ENCODE measurements at regions not wholly inside any gene's neighbourhood (a gene's known extent, or its start where the extent isn't known, plus 50 kb on each side); places are given as distances from the start of the nearest gene placed in this dataset.

DNA sequence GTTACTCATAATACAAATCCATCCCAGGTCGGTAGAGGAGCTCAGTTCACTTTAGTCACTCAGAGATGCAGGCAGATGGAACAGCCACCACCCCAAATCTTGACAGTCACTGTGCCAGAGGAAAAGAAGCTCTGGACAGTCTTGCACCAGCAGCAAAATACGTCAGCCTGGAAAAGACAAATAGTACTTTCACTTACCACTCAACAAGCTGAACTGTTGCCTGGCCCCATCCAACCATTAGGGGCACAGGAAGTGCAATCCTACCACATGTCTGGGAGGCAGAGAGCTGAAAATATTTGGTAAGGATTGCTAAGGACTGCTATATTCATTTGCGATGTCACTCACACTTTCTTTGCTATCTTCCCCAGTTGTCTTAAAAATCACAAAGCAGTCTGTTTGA is 239.1 kb upstream of the TOX3 start:
- TF ChIP-seq, protein P1, sequence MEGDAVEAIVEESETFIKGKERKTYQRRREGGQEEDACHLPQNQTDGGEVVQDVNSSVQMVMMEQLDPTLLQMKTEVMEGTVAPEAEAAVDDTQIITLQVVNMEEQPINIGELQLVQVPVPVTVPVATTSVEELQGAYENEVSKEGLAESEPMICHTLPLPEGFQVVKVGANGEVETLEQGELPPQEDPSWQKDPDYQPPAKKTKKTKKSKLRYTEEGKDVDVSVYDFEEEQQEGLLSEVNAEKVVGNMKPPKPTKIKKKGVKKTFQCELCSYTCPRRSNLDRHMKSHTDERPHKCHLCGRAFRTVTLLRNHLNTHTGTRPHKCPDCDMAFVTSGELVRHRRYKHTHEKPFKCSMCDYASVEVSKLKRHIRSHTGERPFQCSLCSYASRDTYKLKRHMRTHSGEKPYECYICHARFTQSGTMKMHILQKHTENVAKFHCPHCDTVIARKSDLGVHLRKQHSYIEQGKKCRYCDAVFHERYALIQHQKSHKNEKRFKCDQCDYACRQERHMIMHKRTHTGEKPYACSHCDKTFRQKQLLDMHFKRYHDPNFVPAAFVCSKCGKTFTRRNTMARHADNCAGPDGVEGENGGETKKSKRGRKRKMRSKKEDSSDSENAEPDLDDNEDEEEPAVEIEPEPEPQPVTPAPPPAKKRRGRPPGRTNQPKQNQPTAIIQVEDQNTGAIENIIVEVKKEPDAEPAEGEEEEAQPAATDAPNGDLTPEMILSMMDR (IDR thresholded peaks at IDR 0.05; ENCODE audit: insufficient read depth, low read length), result no peak
- no peak for DNase-seq (ENCODE audit: low read depth)
- H3K4me3 ChIP-seq (ENCODE audit: low read depth, low read length), result no peak overlapping the region

DNA sequence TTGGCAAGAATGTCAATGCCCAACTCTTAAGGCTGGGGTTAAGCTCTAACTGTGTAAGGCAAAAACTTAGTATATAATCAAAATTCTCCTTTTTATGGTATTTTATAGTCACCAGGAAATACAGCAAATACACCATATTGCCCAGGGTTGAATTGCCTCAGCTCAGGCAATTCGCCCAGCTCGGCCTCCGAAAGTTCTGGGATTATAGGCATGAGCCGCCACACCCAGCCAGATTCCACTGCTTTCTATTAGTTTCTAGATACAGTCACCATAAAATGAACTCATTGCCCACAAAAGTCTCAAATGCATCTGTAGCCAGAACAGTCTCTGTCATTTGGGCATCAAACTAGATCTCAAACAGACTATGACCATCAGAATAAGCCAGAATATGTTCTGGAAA is 238.7 kb upstream of the TOX3 start:
- no peak overlapping the region for H3K4me3 ChIP-seq (ENCODE audit: low read depth, low read length)
- TF ChIP-seq, protein P1 (IDR thresholded peaks at IDR 0.05; ENCODE audit: insufficient read depth, low read length), result no peak
- no peak for DNase-seq (ENCODE audit: low read depth)

DNA sequence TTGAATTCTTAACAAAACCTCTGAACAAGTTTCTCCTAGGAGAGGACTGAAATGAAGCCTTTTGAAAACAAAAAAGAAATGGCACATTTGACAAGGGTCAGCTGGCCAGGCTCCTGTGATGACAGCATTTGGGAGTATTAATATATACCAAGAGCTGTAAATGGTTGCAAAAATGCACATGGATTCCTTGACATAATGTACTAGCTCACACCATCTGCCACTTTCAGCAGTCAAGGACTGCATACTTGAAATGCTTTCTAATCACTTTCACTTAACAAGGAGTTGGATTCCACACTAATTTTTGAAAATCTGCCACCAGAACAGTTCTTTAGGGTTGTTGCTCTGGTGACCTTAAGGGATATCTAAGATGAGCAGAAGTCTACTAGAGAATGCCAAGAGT is 236.7 kb upstream of the TOX3 start:
- no peak for DNase-seq (ENCODE audit: low read depth)
- no peak overlapping the region for H3K4me3 ChIP-seq (ENCODE audit: low read depth, low read length)
- TF ChIP-seq, protein P1 (IDR thresholded peaks at IDR 0.05; ENCODE audit: insufficient read depth, low read length), result no peak

DNA sequence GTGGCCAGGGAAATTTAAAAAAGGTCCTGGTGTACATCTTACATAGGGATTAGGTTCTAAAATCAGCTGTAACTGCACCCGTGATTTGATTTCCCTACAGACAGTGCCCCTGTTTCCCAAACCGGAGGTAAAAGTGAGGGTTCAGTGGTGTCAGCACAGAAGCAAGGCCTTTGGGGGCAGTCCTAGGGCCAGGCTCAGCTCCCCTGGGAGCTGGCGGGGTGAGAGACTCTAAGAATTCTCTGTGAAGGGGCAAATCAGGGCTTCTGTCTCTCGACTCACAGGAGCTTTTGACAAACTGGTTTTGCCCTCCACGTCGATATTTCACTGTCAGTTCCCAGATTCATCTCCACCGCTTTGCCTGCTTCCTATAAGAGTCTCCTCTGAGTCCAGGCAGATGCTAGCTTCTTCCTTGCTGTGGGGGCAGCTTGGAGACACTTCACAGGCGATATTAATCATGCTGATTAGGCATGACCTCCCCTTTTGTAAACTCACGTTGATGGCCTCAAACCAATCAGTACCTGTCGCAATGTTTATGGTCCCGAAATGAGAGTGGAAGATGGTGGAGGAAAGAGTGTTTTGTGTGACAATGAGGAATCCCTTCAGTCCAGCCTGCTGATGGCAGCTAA is 234.2 kb upstream of the TOX3 start:
- H3K4me3 ChIP-seq (ENCODE audit: low read depth, low read length), result no peak overlapping the region
- no peak for DNase-seq (ENCODE audit: low read depth)
- TF ChIP-seq, protein P1 (IDR thresholded peaks at IDR 0.05; ENCODE audit: insufficient read depth, low read length), result no peak

DNA sequence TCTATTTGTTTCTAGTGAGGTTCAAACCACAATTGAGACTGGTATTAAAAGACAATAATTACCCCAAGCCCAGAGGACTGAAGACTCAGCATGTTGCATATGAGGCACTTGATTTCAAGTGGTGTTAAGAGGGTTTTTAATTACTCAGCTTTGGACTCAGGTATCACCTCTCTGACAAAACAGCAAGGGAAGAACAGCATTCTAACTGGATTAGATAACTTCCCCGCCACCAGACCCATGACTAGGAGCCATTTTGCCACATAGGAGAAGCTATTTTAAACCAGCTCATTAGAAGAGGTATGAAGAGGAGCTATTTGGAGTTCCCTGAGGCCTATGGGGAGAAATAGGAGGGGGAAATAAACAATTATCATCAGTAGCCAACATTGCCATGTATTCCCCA is 226.1 kb upstream of the TOX3 start:
- TF ChIP-seq, protein P1 (IDR thresholded peaks at IDR 0.05; ENCODE audit: insufficient read depth, low read length), result no peak
- H3K4me3 ChIP-seq (ENCODE audit: low read depth, low read length), result no peak overlapping the region
- DNase-seq (ENCODE audit: low read depth), result no peak

DNA sequence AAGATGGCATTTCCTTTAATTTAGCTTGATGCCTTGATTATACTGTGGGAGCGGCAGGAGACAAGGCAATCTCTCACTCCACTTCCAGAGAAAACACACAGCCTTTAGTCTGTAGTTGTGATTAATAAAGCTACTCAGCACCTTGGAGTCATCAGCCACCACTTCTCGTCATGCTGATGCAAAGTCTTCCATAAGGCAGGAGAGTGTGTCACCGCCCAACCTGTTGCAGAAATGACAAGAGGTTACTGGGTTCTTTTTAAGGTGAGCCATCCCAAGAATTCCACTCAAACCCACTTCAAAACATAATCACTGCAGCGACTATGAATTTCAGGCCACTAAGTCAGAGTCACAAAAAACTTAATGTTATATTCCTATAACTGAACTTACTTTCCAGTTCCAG is 223.9 kb upstream of the TOX3 start:
- no peak overlapping the region for H3K4me3 ChIP-seq (ENCODE audit: low read depth, low read length)
- no peak for DNase-seq (ENCODE audit: low read depth)
- TF ChIP-seq, protein P1 (IDR thresholded peaks at IDR 0.05; ENCODE audit: insufficient read depth, low read length), result no peak

DNA sequence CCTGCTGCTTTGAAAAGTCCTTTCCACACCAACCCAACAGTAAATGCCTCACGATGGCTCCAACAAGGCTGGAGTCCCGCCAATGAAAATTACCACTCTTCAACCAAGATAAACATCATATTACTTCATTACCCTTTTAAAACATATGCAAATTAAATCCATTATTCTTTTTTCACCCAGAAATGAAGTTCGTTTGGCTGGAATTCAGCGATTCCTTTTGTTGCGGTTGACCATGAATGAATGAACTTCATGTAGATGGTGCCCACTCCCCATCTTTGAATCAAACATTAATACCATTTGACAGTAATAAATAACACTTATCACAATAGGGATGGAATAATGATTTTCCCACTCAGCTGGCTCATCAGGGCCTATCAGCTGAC is 211.5 kb upstream of the TOX3 start:
- TF ChIP-seq, protein P1 (IDR thresholded peaks at IDR 0.05; ENCODE audit: insufficient read depth, low read length), result no peak
- DNase-seq (ENCODE audit: low read depth), result no peak

More for the DNA sequence above, 211.5 kb upstream of the TOX3 start:
- H3K4me3 ChIP-seq (ENCODE audit: low read depth, low read length), result no peak overlapping the region

Data from fibroblast of the aortic adventitia (primary cell).